WTC11 (cell line): ENCODE measurements at regions not wholly inside any gene's neighbourhood (a gene's known extent, or its start where the extent isn't known, plus 50 kb on each side); places are given as distances from the start of the nearest gene placed in this dataset.
A peak's percentile ranks its signal among the peaks of the same experiment; 100 is the strongest.

Source experiments
- ATAC-seq: fragments of 200-7000 bp; cut with Tn5 transposase; 2 replicates; pipeline ENCODE4 v1.10.0; 2021; ENCODE audit warnings: mild to moderate bottlenecking, moderate library complexity
- CTCF ChIA-PET: fragments of 300-600 bp; sonication (Branson Sonifier 250); formaldehyde crosslinking; loops from one replicate; lab custom pipeline; 2021; ENCODE audit warnings: antibody characterized with exemption; lab: Charles Lee
- POLR2A ChIA-PET: fragments of 350-600 bp; sonication (Branson Sonifier 250); formaldehyde crosslinking; loops from one replicate; lab custom pipeline; 2021; ENCODE audit warnings: antibody characterized with exemption; lab: Charles Lee
- DNase-seq: peaks from one replicate; pipeline ENCODE4 v3.0.0; 2021; ENCODE audit warnings: low spot score
- H3K27ac Mint-ChIP-seq: 2 replicates; pipeline ENCODE4 v1.8.0; 2021; ENCODE audit warnings: mixed read lengths
- H3K27me3 Mint-ChIP-seq: 2 replicates; pipeline ENCODE4 v1.8.0; 2021; ENCODE audit warnings: low read depth, mild to moderate bottlenecking, moderate library complexity, mixed read lengths
- H3K36me3 Mint-ChIP-seq: 2 replicates; pipeline ENCODE4 v1.8.0; 2021; ENCODE audit warnings: mixed read lengths
- H3K4me1 Mint-ChIP-seq: 2 replicates; pipeline ENCODE4 v1.8.0; 2022; ENCODE audit warnings: mixed read lengths
- H3K4me3 Mint-ChIP-seq: 2 replicates; pipeline ENCODE4 v1.8.0; 2021; ENCODE audit warnings: mild to moderate bottlenecking, moderate library complexity, mixed read lengths
- H3K9me3 Mint-ChIP-seq: 2 replicates; pipeline ENCODE4 v1.8.0; 2021; ENCODE audit warnings: mixed read lengths
- ATF2 ChIP-seq: sonication (generic); formaldehyde crosslinking; IDR thresholded peaks from 2 replicates; pipeline ENCODE4 v1.8.1; 2022; ENCODE audit warnings: low read depth, missing genetic modification reagents, borderline replicate concordance
- FOXK1 ChIP-seq: sonication (generic); formaldehyde crosslinking; IDR thresholded peaks from 2 replicates; pipeline ENCODE4 v1.8.0; 2022; ENCODE audit warnings: mild to moderate bottlenecking, moderate library complexity, missing genetic modification reagents
- JAZF1 ChIP-seq: fragments of 250-450 bp; sonication (Bioruptor Pico); IDR thresholded peaks from 2 replicates; pipeline ENCODE4 v1.9.0; 2021; ENCODE audit warnings: moderate library complexity, mild to moderate bottlenecking, inconsistent platforms
- MYBL2 ChIP-seq: sonication (generic); formaldehyde crosslinking; IDR thresholded peaks from 2 replicates; pipeline ENCODE4 v1.8.1; 2023; ENCODE audit warnings: mild to moderate bottlenecking, moderate library complexity, missing genetic modification reagents
- NFE2L1 ChIP-seq: sonication (generic); formaldehyde crosslinking; IDR thresholded peaks from 2 replicates; pipeline ENCODE4 v1.8.1; 2023; ENCODE audit warnings: missing genetic modification reagents
- SMAD3 ChIP-seq: sonication (generic); formaldehyde crosslinking; IDR thresholded peaks from 2 replicates; pipeline ENCODE4 v1.8.0; 2022; ENCODE audit warnings: missing genetic modification reagents, mild to moderate bottlenecking, borderline replicate concordance
- STAT6 ChIP-seq: sonication (generic); formaldehyde crosslinking; conservative IDR thresholded peaks from 2 replicates; pipeline ENCODE4 v1.8.1; 2023; ENCODE audit warnings: mild to moderate bottlenecking, low read depth, missing genetic modification reagents, moderate library complexity
- ZBTB21 ChIP-seq: sonication (generic); formaldehyde crosslinking; IDR thresholded peaks from 2 replicates; pipeline ENCODE4 v1.8.1; 2023; ENCODE audit warnings: mild to moderate bottlenecking, missing genetic modification reagents, borderline replicate concordance
- ZNF219 ChIP-seq: sonication (generic); formaldehyde crosslinking; IDR thresholded peaks from 2 replicates; pipeline ENCODE4 v1.8.0; 2023; ENCODE audit warnings: missing genetic modification reagents, mild to moderate bottlenecking, borderline replicate concordance
- ZNF263 ChIP-seq: sonication (generic); formaldehyde crosslinking; IDR thresholded peaks from 2 replicates; pipeline ENCODE4 v1.8.1; 2022; ENCODE audit warnings: low read depth, mild to moderate bottlenecking, moderate library complexity, missing genetic modification reagents
- TF ChIP-seq, protein P1 (sequence below): sonication (generic); formaldehyde crosslinking; IDR thresholded peaks from 2 replicates; pipeline ENCODE4 v1.8.1; 2022; ENCODE audit warnings: missing genetic modification reagents, borderline replicate concordance
- TF ChIP-seq, protein P2 (sequence below): sonication (generic); formaldehyde crosslinking; IDR thresholded peaks from 2 replicates; pipeline ENCODE4 v1.8.1; 2023; ENCODE audit warnings: mild to moderate bottlenecking, moderate library complexity, missing genetic modification reagents
- TF ChIP-seq, protein P3 (sequence below): sonication (generic); formaldehyde crosslinking; IDR thresholded peaks from 2 replicates; pipeline ENCODE4 v1.8.0; 2023; ENCODE audit warnings: missing genetic modification reagents, mild to moderate bottlenecking, borderline replicate concordance
- TF ChIP-seq, protein P4 (sequence below): sonication (generic); formaldehyde crosslinking; IDR thresholded peaks from 2 replicates; pipeline ENCODE4 v1.8.0; 2023; ENCODE audit warnings: missing genetic modification reagents
- TF ChIP-seq, protein P5 (sequence below): sonication (generic); formaldehyde crosslinking; IDR thresholded peaks from 2 replicates; pipeline ENCODE4 v1.8.1; 2023; ENCODE audit warnings: mild to moderate bottlenecking, missing genetic modification reagents

GRCh38 chr2:172233987-172234715 lies 131.5 kb upstream of the DLX2 start:
- ChIA-PET POLR2A (interaction anchor here (0.6 to 1.4 kb wide), 2 partner anchors 146 to 194 kb away, joined by 3 to 5 read pairs; no protein-coding TSS in a partner anchor), CTCF (interaction anchor here (1.1 to 3.6 kb wide), 4 partner anchors 62 to 228 kb away, joined by 3 to 22 read pairs (median 6); no protein-coding TSS in a partner anchor)
- ATAC-seq (peak; percentile 8), DNase-seq (no peak)
- H3K27me3 Mint-ChIP-seq: peaks cover 32% of the 10 kb centered on the region
- no peaks in the 10 kb centered on the region for H3K36me3 Mint-ChIP-seq
- TF ChIP-seq STAT6 (CRISPR knock-in tag): no peak
- TF ChIP-seq, protein P1, sequence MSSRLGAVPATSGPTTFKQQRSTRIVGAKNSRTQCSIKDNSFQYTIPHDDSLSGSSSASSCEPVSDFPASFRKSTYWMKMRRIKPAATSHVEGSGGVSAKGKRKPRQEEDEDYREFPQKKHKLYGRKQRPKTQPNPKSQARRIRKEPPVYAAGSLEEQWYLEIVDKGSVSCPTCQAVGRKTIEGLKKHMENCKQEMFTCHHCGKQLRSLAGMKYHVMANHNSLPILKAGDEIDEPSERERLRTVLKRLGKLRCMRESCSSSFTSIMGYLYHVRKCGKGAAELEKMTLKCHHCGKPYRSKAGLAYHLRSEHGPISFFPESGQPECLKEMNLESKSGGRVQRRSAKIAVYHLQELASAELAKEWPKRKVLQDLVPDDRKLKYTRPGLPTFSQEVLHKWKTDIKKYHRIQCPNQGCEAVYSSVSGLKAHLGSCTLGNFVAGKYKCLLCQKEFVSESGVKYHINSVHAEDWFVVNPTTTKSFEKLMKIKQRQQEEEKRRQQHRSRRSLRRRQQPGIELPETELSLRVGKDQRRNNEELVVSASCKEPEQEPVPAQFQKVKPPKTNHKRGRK: no peak
- TF ChIP-seq ZNF263 (CRISPR knock-in tag): no peak
- TF ChIP-seq ZNF219 (CRISPR knock-in tag): no peak
- TF ChIP-seq, protein P2, sequence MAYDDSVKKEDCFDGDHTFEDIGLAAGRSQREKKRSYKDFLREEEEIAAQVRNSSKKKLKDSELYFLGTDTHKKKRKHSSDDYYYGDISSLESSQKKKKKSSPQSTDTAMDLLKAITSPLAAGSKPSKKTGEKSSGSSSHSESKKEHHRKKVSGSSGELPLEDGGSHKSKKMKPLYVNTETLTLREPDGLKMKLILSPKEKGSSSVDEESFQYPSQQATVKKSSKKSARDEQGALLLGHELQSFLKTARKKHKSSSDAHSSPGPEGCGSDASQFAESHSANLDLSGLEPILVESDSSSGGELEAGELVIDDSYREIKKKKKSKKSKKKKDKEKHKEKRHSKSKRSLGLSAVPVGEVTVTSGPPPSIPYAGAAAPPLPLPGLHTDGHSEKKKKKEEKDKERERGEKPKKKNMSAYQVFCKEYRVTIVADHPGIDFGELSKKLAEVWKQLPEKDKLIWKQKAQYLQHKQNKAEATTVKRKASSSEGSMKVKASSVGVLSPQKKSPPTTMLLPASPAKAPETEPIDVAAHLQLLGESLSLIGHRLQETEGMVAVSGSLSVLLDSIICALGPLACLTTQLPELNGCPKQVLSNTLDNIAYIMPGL (CRISPR knock-in tag): no peak
- TF ChIP-seq JAZF1: no peak
- TF ChIP-seq, protein P3, sequence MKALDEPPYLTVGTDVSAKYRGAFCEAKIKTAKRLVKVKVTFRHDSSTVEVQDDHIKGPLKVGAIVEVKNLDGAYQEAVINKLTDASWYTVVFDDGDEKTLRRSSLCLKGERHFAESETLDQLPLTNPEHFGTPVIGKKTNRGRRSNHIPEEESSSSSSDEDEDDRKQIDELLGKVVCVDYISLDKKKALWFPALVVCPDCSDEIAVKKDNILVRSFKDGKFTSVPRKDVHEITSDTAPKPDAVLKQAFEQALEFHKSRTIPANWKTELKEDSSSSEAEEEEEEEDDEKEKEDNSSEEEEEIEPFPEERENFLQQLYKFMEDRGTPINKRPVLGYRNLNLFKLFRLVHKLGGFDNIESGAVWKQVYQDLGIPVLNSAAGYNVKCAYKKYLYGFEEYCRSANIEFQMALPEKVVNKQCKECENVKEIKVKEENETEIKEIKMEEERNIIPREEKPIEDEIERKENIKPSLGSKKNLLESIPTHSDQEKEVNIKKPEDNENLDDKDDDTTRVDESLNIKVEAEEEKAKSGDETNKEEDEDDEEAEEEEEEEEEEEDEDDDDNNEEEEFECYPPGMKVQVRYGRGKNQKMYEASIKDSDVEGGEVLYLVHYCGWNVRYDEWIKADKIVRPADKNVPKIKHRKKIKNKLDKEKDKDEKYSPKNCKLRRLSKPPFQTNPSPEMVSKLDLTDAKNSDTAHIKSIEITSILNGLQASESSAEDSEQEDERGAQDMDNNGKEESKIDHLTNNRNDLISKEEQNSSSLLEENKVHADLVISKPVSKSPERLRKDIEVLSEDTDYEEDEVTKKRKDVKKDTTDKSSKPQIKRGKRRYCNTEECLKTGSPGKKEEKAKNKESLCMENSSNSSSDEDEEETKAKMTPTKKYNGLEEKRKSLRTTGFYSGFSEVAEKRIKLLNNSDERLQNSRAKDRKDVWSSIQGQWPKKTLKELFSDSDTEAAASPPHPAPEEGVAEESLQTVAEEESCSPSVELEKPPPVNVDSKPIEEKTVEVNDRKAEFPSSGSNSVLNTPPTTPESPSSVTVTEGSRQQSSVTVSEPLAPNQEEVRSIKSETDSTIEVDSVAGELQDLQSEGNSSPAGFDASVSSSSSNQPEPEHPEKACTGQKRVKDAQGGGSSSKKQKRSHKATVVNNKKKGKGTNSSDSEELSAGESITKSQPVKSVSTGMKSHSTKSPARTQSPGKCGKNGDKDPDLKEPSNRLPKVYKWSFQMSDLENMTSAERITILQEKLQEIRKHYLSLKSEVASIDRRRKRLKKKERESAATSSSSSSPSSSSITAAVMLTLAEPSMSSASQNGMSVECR (CRISPR knock-in tag): no peak
- TF ChIP-seq NFE2L1 (CRISPR knock-in tag): no peak
- no peak for TF ChIP-seq SMAD3 (CRISPR knock-in tag)
- peak overlapping the region; percentile 75 for H3K4me3 Mint-ChIP-seq
- peak overlapping the region; percentile 43; the same call in 1 of the 2 replicates for H3K27ac Mint-ChIP-seq
- H3K9me3 Mint-ChIP-seq: no peaks in the 10 kb centered on the region
- peaks cover 58% of the 10 kb centered on the region for H3K4me1 Mint-ChIP-seq

GRCh38 chr2:172234716-172235691 lies 132.3 kb upstream of the DLX2 start:
- Mint-ChIP-seq H3K27me3 (peaks cover 32% of the 10 kb centered on the region), H3K4me1 (peaks cover 58% of the 10 kb centered on the region), H3K9me3 (peaks cover 2% of the 10 kb centered on the region; the same call in 1 of the 2 replicates), H3K4me3 (peak overlapping the region; percentile 75), H3K36me3 (no peaks in the 10 kb centered on the region), H3K27ac (peak overlapping the region; percentile 78)
- peak; percentile 73 for ATAC-seq
- peak; percentile 68 for DNase-seq
- POLR2A ChIA-PET: interaction anchor here (1.4 kb wide), 1 partner anchor 145 kb away, joined by 5 read pairs; no protein-coding TSS in a partner anchor
- CTCF ChIA-PET: interaction anchor here (1.1 to 3.6 kb wide), 7 partner anchors 35 to 227 kb away, joined by 3 to 22 read pairs (median 3); no protein-coding TSS in a partner anchor
- 0 out of 2 replicates have a peak, but pooled peaks have one; percentile 63 for TF ChIP-seq ZBTB21
- TF ChIP-seq ATF2 (CRISPR knock-in tag): no peak
- TF ChIP-seq FOXK1 (CRISPR knock-in tag): peak; percentile 74
- TF ChIP-seq, protein P4, sequence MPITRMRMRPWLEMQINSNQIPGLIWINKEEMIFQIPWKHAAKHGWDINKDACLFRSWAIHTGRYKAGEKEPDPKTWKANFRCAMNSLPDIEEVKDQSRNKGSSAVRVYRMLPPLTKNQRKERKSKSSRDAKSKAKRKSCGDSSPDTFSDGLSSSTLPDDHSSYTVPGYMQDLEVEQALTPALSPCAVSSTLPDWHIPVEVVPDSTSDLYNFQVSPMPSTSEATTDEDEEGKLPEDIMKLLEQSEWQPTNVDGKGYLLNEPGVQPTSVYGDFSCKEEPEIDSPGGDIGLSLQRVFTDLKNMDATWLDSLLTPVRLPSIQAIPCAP: 0 out of 2 replicates have a peak, but pooled peaks have one; percentile 48
- TF ChIP-seq, protein P5, sequence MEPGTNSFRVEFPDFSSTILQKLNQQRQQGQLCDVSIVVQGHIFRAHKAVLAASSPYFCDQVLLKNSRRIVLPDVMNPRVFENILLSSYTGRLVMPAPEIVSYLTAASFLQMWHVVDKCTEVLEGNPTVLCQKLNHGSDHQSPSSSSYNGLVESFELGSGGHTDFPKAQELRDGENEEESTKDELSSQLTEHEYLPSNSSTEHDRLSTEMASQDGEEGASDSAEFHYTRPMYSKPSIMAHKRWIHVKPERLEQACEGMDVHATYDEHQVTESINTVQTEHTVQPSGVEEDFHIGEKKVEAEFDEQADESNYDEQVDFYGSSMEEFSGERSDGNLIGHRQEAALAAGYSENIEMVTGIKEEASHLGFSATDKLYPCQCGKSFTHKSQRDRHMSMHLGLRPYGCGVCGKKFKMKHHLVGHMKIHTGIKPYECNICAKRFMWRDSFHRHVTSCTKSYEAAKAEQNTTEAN (CRISPR knock-in tag): no peak
- 0 out of 2 replicates have a peak, but pooled peaks have one; percentile 12 for TF ChIP-seq MYBL2
